ENCODE measurements at regions not wholly inside any gene's neighbourhood (a gene's known extent, or its start where the extent isn't known, plus 50 kb on each side); places are given as distances from the start of the nearest gene placed in this dataset.

DNA sequence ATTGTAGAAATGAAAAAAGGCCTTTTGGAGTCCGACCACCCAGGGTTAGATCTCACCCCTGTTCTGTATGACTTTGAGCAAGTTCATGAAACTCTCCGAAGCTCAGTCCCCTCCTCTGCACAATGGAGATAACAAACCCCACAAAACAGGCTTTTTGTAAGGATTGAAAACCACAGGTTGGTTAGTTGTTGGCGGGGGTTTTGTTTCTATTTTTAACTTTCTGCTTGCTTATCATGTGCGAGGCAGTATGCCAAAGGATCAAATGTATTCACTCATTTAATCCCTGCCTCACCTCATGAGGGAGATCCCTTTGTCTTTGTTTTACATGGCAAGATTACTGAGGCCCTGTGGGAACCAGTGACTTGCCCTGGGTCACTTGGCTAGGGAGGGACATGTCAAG, 539.1 kb downstream of the CDK5RAP2 start:
- WGBS, 4 donors, result 75 to 81% (median 78%) methylated on average over 4 of the region's 4 CpGs
- H3K4me3 ChIP-seq, result no peak overlapping the region
- intact Hi-C loops (cut with DNase I), result no loop called here
- H3K36me3 ChIP-seq (replicated peaks in 1 of 2), result no peaks in the 10 kb centered on the region
- no peaks in the 10 kb centered on the region for H3K4me1 ChIP-seq (replicated peaks in 1 of 2)
- no peaks in the 10 kb centered on the region for H3K9me3 ChIP-seq (replicated peaks in 1 of 3)
- no peaks in the 10 kb centered on the region for H3K27me3 ChIP-seq
- no peak overlapping the region for H3K27ac ChIP-seq
- DNase-seq, result no peak
- TF ChIP-seq POLR2A (IDR thresholded peaks at IDR 0.05), result no peak
- TF ChIP-seq, protein P1, sequence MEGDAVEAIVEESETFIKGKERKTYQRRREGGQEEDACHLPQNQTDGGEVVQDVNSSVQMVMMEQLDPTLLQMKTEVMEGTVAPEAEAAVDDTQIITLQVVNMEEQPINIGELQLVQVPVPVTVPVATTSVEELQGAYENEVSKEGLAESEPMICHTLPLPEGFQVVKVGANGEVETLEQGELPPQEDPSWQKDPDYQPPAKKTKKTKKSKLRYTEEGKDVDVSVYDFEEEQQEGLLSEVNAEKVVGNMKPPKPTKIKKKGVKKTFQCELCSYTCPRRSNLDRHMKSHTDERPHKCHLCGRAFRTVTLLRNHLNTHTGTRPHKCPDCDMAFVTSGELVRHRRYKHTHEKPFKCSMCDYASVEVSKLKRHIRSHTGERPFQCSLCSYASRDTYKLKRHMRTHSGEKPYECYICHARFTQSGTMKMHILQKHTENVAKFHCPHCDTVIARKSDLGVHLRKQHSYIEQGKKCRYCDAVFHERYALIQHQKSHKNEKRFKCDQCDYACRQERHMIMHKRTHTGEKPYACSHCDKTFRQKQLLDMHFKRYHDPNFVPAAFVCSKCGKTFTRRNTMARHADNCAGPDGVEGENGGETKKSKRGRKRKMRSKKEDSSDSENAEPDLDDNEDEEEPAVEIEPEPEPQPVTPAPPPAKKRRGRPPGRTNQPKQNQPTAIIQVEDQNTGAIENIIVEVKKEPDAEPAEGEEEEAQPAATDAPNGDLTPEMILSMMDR (IDR thresholded peaks at IDR 0.05), result no peak

DNA sequence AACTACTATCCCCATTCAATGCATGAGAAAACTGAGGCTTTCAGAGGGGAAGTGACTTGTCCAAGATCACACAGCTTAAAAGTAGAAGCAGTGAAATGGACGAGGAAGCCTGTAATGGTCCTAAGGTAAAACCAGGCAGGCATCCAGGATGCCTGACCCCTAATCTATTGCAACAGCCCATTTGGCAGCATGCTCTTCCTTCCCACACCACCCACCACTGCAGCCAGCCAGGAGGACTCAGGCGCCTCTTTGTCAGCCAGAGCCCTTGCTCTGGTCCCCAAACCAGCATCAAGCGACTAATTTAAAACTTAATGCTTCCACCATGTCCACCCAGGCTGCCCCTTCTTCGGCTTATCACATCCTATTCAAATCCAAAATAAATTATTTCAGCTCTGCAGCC, 541.6 kb downstream of the CDK5RAP2 start:
- H3K27me3 ChIP-seq, result no peaks in the 10 kb centered on the region
- H3K36me3 ChIP-seq (replicated peaks in 1 of 2), result no peaks in the 10 kb centered on the region
- no peak for DNase-seq
- 71 to 76% (median 73%) methylated on average over 4 of the region's 4 CpGs for WGBS, 4 donors
- no peaks in the 10 kb centered on the region for H3K4me1 ChIP-seq (replicated peaks in 1 of 2)
- H3K4me3 ChIP-seq, result no peak overlapping the region
- H3K9me3 ChIP-seq (replicated peaks in 1 of 3), result no peaks in the 10 kb centered on the region
- H3K27ac ChIP-seq, result no peak overlapping the region
- TF ChIP-seq, protein P1 (IDR thresholded peaks at IDR 0.05), result no peak
- no peak for TF ChIP-seq POLR2A (IDR thresholded peaks at IDR 0.05)
- intact Hi-C loops (cut with DNase I), result no loop called here

DNA sequence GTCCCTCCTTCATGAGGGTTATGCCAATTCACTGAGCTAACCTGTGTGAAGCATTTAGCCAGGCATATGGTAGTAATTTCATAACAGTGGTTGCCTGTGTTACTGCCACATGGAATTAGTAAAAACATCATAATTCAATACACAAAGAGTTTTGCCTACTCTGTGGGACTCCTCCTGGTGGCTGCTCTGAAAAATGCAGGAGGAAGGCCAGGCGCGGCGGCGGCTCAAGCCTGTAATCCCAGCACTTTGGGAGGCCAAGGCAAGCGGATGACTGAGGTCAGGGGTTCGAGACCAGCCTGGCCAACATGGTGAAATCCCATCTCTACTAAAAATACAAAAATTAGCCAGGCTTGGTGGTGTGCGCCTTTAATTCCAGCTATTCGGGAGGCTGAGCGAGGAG, 547.3 kb downstream of the CDK5RAP2 start:
- no peak for TF ChIP-seq POLR2A (IDR thresholded peaks at IDR 0.05)
- TF ChIP-seq, protein P1 (IDR thresholded peaks at IDR 0.05), result peak in 1 of 6 experiments; percentile 4
- no peaks in the 10 kb centered on the region for H3K36me3 ChIP-seq (replicated peaks in 1 of 2)
- intact Hi-C loops (cut with DNase I), result no loop called here
- no peak overlapping the region for H3K4me3 ChIP-seq
- H3K27me3 ChIP-seq, result no peaks in the 10 kb centered on the region
- no peak overlapping the region for H3K27ac ChIP-seq
- 90 to 94% (median 93%) methylated on average over 7 to 9 of the region's 9 CpGs for WGBS, 4 donors
- DNase-seq, result no peak
- H3K4me1 ChIP-seq (replicated peaks in 1 of 2), result no peaks in the 10 kb centered on the region
- H3K9me3 ChIP-seq (replicated peaks in 1 of 3), result no peaks in the 10 kb centered on the region

DNA sequence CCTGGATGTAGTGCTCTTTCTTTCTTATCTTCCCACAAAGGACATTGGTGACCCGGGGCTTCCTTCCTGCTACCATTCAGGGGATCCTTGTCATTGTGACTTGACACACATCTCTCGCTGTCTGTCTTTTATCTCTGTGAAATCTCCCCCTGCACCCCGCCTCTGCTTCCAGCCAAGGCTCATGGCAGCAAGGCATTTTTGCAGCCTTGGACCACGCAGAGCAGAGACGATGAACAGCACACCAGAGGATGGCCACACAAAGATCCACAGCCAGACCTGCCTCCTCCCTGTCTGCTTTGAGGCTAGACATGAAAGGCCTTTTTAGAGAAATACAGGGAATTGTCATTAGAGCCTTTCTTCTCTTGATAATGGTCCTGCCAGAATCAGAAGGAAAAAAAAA, 549.1 kb downstream of the CDK5RAP2 start:
- TF ChIP-seq, protein P1 (IDR thresholded peaks at IDR 0.05), result no peak
- TF ChIP-seq POLR2A (IDR thresholded peaks at IDR 0.05), result no peak
- Histone ChIP-seq H3K4me1 (replicated peaks in 1 of 2) (no peaks in the 10 kb centered on the region), H3K9me3 (replicated peaks in 1 of 3) (no peaks in the 10 kb centered on the region), H3K27ac (no peak overlapping the region), H3K4me3 (no peak overlapping the region), H3K36me3 (replicated peaks in 1 of 2) (no peaks in the 10 kb centered on the region), H3K27me3 (no peaks in the 10 kb centered on the region)
- 17 to 37% (median 27%) methylated on average over 5 of the region's 5 CpGs for WGBS, 4 donors
- intact Hi-C loops (cut with DNase I), result no loop called here
- no peak for DNase-seq
